IMR-90 (cell line): ENCODE measurements at regions not wholly inside any gene's neighbourhood (a gene's known extent, or its start where the extent isn't known, plus 50 kb on each side); places are given as distances from the start of the nearest gene placed in this dataset.
A peak's percentile ranks its signal among the peaks of the same experiment; 100 is the strongest.

Source experiments
- ATAC-seq: fragments of 200-7000 bp; cut with Tn5 transposase; 2 replicates; pipeline ENCODE4 v1.9.1; 2020; ENCODE audit warnings: low read depth, mild to moderate bottlenecking, moderate library complexity
- BruUV-seq: library from RNA; stranded (reverse); fragments of 400-500 nt; replicated peaks from 2 replicates; lab custom pipeline; 2021; lab: Mats Ljungman, UMichigan
- CTCF ChIA-PET: fragments of 300-600 bp; formaldehyde crosslinking; extraction: SDS; loops from one replicate; lab custom pipeline; 2021; ENCODE audit warnings: antibody characterized with exemption; lab: Yijun Ruan, JAX
- POLR2A ChIA-PET: fragments of 300-600 bp; sonication (Branson Sonifier 250); formaldehyde crosslinking; loops from one replicate; lab custom pipeline; 2022; ENCODE audit warnings: antibody characterized with exemption; ENCODE audit not compliant: unreplicated experiment; lab: Charles Lee
- DNase-seq: peaks from one replicate; pipeline ENCODE4 v3.0.0; 2013
- H2AFZ ChIP-seq: replicated peaks from 2 replicates; pipeline ENCODE3; 2013; ENCODE audit warnings: low read length, mild to moderate bottlenecking; ENCODE audit not compliant: poor library complexity
- H2AK5ac ChIP-seq: 2 replicates; pipeline ENCODE4 v1.6.1; 2013; ENCODE audit warnings: low read depth, low read length, inconsistent platforms
- H2AK9ac ChIP-seq: replicated peaks from 2 replicates; pipeline ENCODE3; 2013; ENCODE audit warnings: mild to moderate bottlenecking, low read depth, low read length, moderate library complexity; ENCODE audit not compliant: poor library complexity
- H2BK120ac ChIP-seq: 2 replicates; pipeline ENCODE4 v1.6.1; 2013; ENCODE audit warnings: low read depth, low read length, inconsistent platforms
- H2BK15ac ChIP-seq: 3 replicates; pipeline ENCODE4 v1.6.1; 2013; ENCODE audit warnings: low read depth, low read length, inconsistent platforms
- H2BK20ac ChIP-seq: 2 replicates; pipeline ENCODE4 v1.6.1; 2013; ENCODE audit warnings: low read depth, mild to moderate bottlenecking, inconsistent platforms, low read length, moderate library complexity
- H2BK5ac ChIP-seq: 2 replicates; pipeline ENCODE4 v1.6.1; 2013; ENCODE audit warnings: mild to moderate bottlenecking, low read depth, low read length, inconsistent platforms; ENCODE audit not compliant: poor library complexity, severe bottlenecking
- H3K14ac ChIP-seq: replicated peaks from 2 replicates; pipeline ENCODE4 v1.6.1; 2013; ENCODE audit warnings: low read depth, low read length, inconsistent platforms
- H3K18ac ChIP-seq: 2 replicates; pipeline ENCODE4 v1.6.1; 2013; ENCODE audit warnings: low read depth, low read length, control low read depth
- H3K23ac ChIP-seq: 2 replicates; pipeline ENCODE4 v1.6.1; 2013; ENCODE audit warnings: low read depth, low read length, inconsistent platforms
- H3K27ac ChIP-seq: 2 replicates; pipeline ENCODE4 v1.5.1; 2013; ENCODE audit warnings: mild to moderate bottlenecking, control low read depth, low read length; ENCODE audit not compliant: insufficient read depth
- H3K27me3 ChIP-seq: 2 replicates; pipeline ENCODE4 v1.6.1; 2013; ENCODE audit warnings: low read length; ENCODE audit not compliant: control insufficient read depth, insufficient read depth
- H3K36me3 ChIP-seq: 2 replicates; pipeline ENCODE4 v1.6.1; 2013; ENCODE audit warnings: low read length, mixed read lengths; ENCODE audit not compliant: control insufficient read depth, insufficient read depth
- H3K4ac ChIP-seq: 2 replicates; pipeline ENCODE4 v1.6.1; 2013; ENCODE audit warnings: low read depth, low read length, inconsistent platforms
- H3K4me1 ChIP-seq: 2 replicates; pipeline ENCODE4 v1.6.1; 2013; ENCODE audit warnings: low read length, mixed read lengths; ENCODE audit not compliant: control insufficient read depth, insufficient read depth
- H3K4me2 ChIP-seq: 2 replicates; pipeline ENCODE4 v1.6.1; 2013; ENCODE audit warnings: low read depth, mild to moderate bottlenecking, control low read depth, low read length, moderate library complexity
- H3K4me3 ChIP-seq: 2 replicates; pipeline ENCODE4 v1.5.1; 2013; ENCODE audit warnings: low read depth, mild to moderate bottlenecking, control low read depth, low read length, moderate library complexity; ENCODE audit not compliant: insufficient read depth
- H3K56ac ChIP-seq: 2 replicates; pipeline ENCODE4 v1.6.1; 2013; ENCODE audit warnings: low read length, inconsistent platforms; ENCODE audit not compliant: insufficient read depth; ENCODE audit errors: extremely low read depth
- H3K79me1 ChIP-seq, 2 experiments: 2 replicates each; pipeline ENCODE4 v1.6.1; 2013; ENCODE audit warnings: low read length in 2 of 2, inconsistent platforms in 1 of 2, low read depth in 1 of 2
- H3K9ac ChIP-seq: 2 replicates; pipeline ENCODE4 v1.6.1; 2013; ENCODE audit warnings: low read depth, low read length, control low read depth
- H3K9me1 ChIP-seq: 2 replicates; pipeline ENCODE4 v1.6.1; 2013; ENCODE audit warnings: low read length, inconsistent platforms; ENCODE audit not compliant: insufficient read depth
- H3K9me3 ChIP-seq: 2 replicates; pipeline ENCODE4 v1.6.1; 2013; ENCODE audit warnings: low read length; ENCODE audit not compliant: control insufficient read depth, insufficient read depth
- H4K20me1 ChIP-seq: 2 replicates; pipeline ENCODE4 v1.6.1; 2013; ENCODE audit warnings: low read length, inconsistent platforms; ENCODE audit not compliant: insufficient read depth
- H4K5ac ChIP-seq: 2 replicates; pipeline ENCODE4 v1.6.1; 2013; ENCODE audit warnings: mild to moderate bottlenecking, low read depth, low read length, control low read depth
- H4K8ac ChIP-seq, 2 experiments: 2 replicates each; pipeline ENCODE4 v1.6.1; 2013; ENCODE audit warnings: low read depth in 2 of 2, low read length in 2 of 2, control low read depth in 1 of 2, inconsistent platforms in 1 of 2
- H4K91ac ChIP-seq: 2 replicates; pipeline ENCODE4 v1.6.1; 2013; ENCODE audit warnings: low read depth, low read length, inconsistent platforms; ENCODE audit not compliant: insufficient read depth
- BHLHE40 ChIP-seq: fragments of 150-350 bp; IDR thresholded peaks from 2 replicates; pipeline ENCODE4 v1.6.1; 2016; ENCODE audit warnings: mild to moderate bottlenecking, low read depth, low read length
- CEBPB ChIP-seq: IDR thresholded peaks from 2 replicates; pipeline ENCODE4 v1.6.1; 2012; ENCODE audit warnings: low read depth, low read length, improper control_type of control experiment
- MAFK ChIP-seq: IDR thresholded peaks from 2 replicates; pipeline ENCODE4 v1.6.1; 2012; ENCODE audit warnings: low read depth, low read length, improper control_type of control experiment
- MAZ ChIP-seq: IDR thresholded peaks from 2 replicates; pipeline ENCODE4 v1.6.1; 2012; ENCODE audit warnings: low read depth, mild to moderate bottlenecking, low read length, improper control_type of control experiment, moderate library complexity, borderline replicate concordance
- RCOR1 ChIP-seq: IDR thresholded peaks from 2 replicates; pipeline ENCODE4 v1.6.1; 2012; ENCODE audit warnings: mild to moderate bottlenecking, low read length, improper control_type of control experiment; ENCODE audit not compliant: insufficient replicate concordance
- WGBS, 2 experiments: methylation state at CpG; one replicate each; pipeline versions ENCODE4 v1.1.5 to v1.1.7; 2013; ENCODE audit warnings: missing lambda C conversion rate in 2 of 2; ENCODE audit not compliant: insufficient read length in 1 of 2; ENCODE audit errors: extremely low coverage in 2 of 2; 5-methylcytosine and 5-hydroxymethylcytosine counted together
- dilution Hi-C: fragments of 300-500 bp; cut with HindIII; formaldehyde crosslinking; loops from one replicate; pipeline ENCODE4 v1.14.3; 2018; ENCODE audit warnings: low sequenced_read_pairs; ENCODE audit not compliant: unreplicated experiment
- in situ Hi-C: fragments of 300-500 bp; cut with MboI; formaldehyde crosslinking; loops from 3 replicates; pipeline ENCODE4 v1.14.3; 2019; ENCODE audit warnings: low sequenced_read_pairs, inconsistent platforms, mixed read lengths
- intact Hi-C: fragments of 100-400 bp; cut with micrococcal nuclease; formaldehyde crosslinking; loops from 2 replicates; pipeline ENCODE4 v1.10.0; 2022
- TF ChIP-seq, protein P1 (sequence below): fragments of 150-350 bp; IDR thresholded peaks from 2 replicates; pipeline ENCODE4 v1.6.1; 2016; ENCODE audit warnings: low read depth, mild to moderate bottlenecking, low read length, moderate library complexity, borderline replicate concordance
- TF ChIP-seq, protein P2 (sequence below): fragments of 150-350 bp; IDR thresholded peaks from 2 replicates; pipeline ENCODE4 v1.6.1; 2017; ENCODE audit warnings: mild to moderate bottlenecking, antibody characterized with exemption, low read length, low read depth

DNA sequence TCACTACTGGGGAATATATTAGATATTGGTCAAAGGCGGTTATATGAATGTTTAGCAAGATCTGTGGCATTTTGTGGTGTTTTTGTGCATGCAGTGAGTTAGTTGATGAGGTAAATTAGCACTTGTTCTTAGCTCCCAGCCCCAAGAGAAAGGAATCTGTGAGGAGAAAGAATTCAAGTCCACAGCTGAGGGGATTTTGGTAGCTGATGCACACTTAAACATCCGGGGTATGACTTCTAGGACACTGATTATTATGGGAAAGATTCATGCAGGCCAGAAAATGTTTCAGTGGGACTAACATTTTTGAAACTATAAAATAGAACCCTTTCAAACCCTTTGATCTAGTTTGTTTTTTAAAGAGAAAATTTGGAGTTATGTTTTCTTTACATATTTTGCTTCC lies 118.2 kb upstream of the RPS23 start (continued):
- no peak for TF ChIP-seq RCOR1

DNA sequence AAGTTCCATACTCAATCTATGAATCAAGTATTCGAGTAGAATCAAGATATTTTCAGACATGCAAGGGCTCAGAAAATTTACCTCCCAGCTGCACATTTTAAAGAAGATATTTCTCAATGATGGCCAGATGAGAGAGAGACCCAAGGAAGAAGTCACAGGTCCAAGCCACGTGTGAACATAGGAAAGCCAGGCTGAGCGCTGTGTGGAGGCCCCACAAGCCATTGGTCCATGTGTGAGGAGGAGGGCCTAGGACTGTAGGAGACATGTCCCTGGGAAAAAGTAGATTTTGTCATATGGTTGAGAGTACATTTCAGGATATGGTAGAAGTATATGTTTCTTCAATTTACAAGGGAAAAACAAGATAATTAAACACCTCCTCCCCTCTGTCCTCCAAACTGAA lies 115.8 kb upstream of the RPS23 start:
- H2BK120ac ChIP-seq = peak overlapping the region; percentile 6; the same call in 1 of the 2 replicates
- no peak overlapping the region for H3K23ac ChIP-seq
- no peak overlapping the region for H2BK15ac ChIP-seq
- H3K18ac ChIP-seq = no peak overlapping the region; the same call in 1 of the 2 replicates
- DNase-seq = no peak
- H3K4me3 ChIP-seq = no peak overlapping the region
- no peak overlapping the region for H3K9ac ChIP-seq
- H2BK5ac ChIP-seq = no peak overlapping the region
- no peak overlapping the region for H3K27ac ChIP-seq
- H2AK9ac ChIP-seq = no peak overlapping the region
- H3K9me3 ChIP-seq = no peaks in the 10 kb centered on the region
- H4K91ac ChIP-seq = no peak overlapping the region
- BruUV-seq = no TSS peak
- no peak overlapping the region for H2AFZ ChIP-seq
- no CpG with 5 or more reads among the region's 3 CpGs for WGBS, 2 experiments
- no peak overlapping the region for H3K4me2 ChIP-seq
- no peak overlapping the region for H2AK5ac ChIP-seq
- no peaks in the 10 kb centered on the region for H3K27me3 ChIP-seq
- TF ChIP-seq BHLHE40 (no peak), MAZ (no peak), CEBPB (no peak), MAFK (no peak)
- TF ChIP-seq, protein P1, sequence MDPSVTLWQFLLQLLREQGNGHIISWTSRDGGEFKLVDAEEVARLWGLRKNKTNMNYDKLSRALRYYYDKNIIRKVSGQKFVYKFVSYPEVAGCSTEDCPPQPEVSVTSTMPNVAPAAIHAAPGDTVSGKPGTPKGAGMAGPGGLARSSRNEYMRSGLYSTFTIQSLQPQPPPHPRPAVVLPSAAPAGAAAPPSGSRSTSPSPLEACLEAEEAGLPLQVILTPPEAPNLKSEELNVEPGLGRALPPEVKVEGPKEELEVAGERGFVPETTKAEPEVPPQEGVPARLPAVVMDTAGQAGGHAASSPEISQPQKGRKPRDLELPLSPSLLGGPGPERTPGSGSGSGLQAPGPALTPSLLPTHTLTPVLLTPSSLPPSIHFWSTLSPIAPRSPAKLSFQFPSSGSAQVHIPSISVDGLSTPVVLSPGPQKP = no peak
- TF ChIP-seq, protein P2, sequence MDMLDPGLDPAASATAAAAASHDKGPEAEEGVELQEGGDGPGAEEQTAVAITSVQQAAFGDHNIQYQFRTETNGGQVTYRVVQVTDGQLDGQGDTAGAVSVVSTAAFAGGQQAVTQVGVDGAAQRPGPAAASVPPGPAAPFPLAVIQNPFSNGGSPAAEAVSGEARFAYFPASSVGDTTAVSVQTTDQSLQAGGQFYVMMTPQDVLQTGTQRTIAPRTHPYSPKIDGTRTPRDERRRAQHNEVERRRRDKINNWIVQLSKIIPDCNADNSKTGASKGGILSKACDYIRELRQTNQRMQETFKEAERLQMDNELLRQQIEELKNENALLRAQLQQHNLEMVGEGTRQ = no peak
- H4K8ac ChIP-seq = no peak overlapping the region
- H3K4ac ChIP-seq = no peak overlapping the region
- ATAC-seq = no peak
- H3K79me1 ChIP-seq = no peaks in the 10 kb centered on the region
- CTCF ChIA-PET = no interaction called here
- dilution Hi-C loops (no loop called here), in situ Hi-C loops (no loop called here), intact Hi-C loops (no loop called here)
- no peak overlapping the region for H2BK20ac ChIP-seq
- POLR2A ChIA-PET = no interaction called here
- H4K20me1 ChIP-seq = no peaks in the 10 kb centered on the region
- H3K14ac ChIP-seq = no peak overlapping the region; the same call in 1 of the 2 replicates
- peaks cover 9% of the 10 kb centered on the region; the same call in 1 of the 2 replicates for H3K4me1 ChIP-seq
- peaks cover 5% of the 10 kb centered on the region; the same call in 1 of the 2 replicates for H3K9me1 ChIP-seq
- H3K36me3 ChIP-seq = no peaks in the 10 kb centered on the region
- no peak overlapping the region for H4K5ac ChIP-seq
- no peak overlapping the region for H3K56ac ChIP-seq
